Hepatocyte (in vitro differentiated cells): ENCODE measurements at regions not wholly inside any gene's neighbourhood (a gene's known extent, or its start where the extent isn't known, plus 50 kb on each side); places are given as distances from the start of the nearest gene placed in this dataset.

Experiments
- EZH2phosphoT487 ChIP-seq: fragments of 200-600 bp; sonication (generic); IDR thresholded peaks from one replicate; pipeline ENCODE4 v1.6.1; 2018; ENCODE audit warnings: antibody characterized with exemption, mild to moderate bottlenecking, low read depth, moderate library complexity; ENCODE audit not compliant: unreplicated experiment, severe bottlenecking
- TF ChIP-seq, protein P1 (sequence below): fragments of 200-600 bp; sonication (generic); IDR thresholded peaks from 2 replicates; pipeline ENCODE4 v1.5.1; 2016; ENCODE audit warnings: antibody characterized with exemption, mild to moderate bottlenecking; ENCODE audit not compliant: poor library complexity

DNA sequence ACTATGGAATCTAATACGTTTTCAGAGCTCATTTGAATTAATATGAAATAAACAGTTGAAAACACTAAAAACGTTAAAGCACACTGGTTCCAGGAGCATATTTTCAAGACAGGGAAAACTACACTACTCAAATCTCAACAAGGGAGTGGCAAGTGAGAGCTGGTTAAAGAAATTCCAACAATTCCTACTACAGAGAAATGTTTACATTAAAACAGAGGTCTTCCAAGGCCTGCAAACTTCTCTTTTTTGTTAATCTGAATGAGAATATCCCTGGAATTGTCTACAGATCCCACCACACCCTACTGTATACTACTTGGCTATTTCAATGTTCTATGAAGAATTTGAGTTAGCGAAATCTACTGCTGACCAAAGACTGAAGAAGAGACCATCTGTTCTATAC is 231.5 kb downstream of the ZEB2 start:
- TF ChIP-seq EZH2phosphoT487 = no peak
- TF ChIP-seq, protein P1, sequence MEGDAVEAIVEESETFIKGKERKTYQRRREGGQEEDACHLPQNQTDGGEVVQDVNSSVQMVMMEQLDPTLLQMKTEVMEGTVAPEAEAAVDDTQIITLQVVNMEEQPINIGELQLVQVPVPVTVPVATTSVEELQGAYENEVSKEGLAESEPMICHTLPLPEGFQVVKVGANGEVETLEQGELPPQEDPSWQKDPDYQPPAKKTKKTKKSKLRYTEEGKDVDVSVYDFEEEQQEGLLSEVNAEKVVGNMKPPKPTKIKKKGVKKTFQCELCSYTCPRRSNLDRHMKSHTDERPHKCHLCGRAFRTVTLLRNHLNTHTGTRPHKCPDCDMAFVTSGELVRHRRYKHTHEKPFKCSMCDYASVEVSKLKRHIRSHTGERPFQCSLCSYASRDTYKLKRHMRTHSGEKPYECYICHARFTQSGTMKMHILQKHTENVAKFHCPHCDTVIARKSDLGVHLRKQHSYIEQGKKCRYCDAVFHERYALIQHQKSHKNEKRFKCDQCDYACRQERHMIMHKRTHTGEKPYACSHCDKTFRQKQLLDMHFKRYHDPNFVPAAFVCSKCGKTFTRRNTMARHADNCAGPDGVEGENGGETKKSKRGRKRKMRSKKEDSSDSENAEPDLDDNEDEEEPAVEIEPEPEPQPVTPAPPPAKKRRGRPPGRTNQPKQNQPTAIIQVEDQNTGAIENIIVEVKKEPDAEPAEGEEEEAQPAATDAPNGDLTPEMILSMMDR = no peak
